Stomach smooth muscle (tissue), 2 donors: ENCODE measurements at regions not wholly inside any gene's neighbourhood (a gene's known extent, or its start where the extent isn't known, plus 50 kb on each side); places are given as distances from the start of the nearest gene placed in this dataset.
"Not testable (repeated sequence)": the region's sequence is repeated elsewhere in the genome, so short reads cannot be mapped to it uniquely, and the experiment has no call there.

Experiments used
- H3K27ac ChIP-seq: one replicate; pipeline ENCODE4 v1.7.0; 2013; ENCODE audit warnings: mild to moderate bottlenecking, low read length, inconsistent platforms
- H3K27me3 ChIP-seq, 2 donors: one replicate each; pipeline ENCODE4 v1.7.0; 2013; ENCODE audit warnings: low read length in 2 of 2; ENCODE audit not compliant: insufficient read depth in 2 of 2, control insufficient read depth in 1 of 2
- H3K36me3 ChIP-seq, 2 donors: one replicate each; pipeline ENCODE4 v1.7.0; 2013; ENCODE audit warnings: low read length in 2 of 2; ENCODE audit not compliant: control insufficient read depth in 2 of 2, insufficient read depth in 2 of 2
- H3K4me1 ChIP-seq: one replicate; pipeline ENCODE4 v1.7.0; 2013; ENCODE audit warnings: low read length; ENCODE audit not compliant: control insufficient read depth, insufficient read depth
- H3K4me3 ChIP-seq, 2 donors: one replicate each; pipeline ENCODE4 v1.7.0; 2013; ENCODE audit warnings: low read length in 2 of 2
- H3K9ac ChIP-seq, 2 donors: one replicate each; pipeline ENCODE4 v1.7.0; 2013; ENCODE audit warnings: low read length in 2 of 2, mild to moderate bottlenecking in 1 of 2
- H3K9me3 ChIP-seq, 2 donors: one replicate each; pipeline ENCODE4 v1.7.0; 2013; ENCODE audit warnings: low read length in 2 of 2; ENCODE audit not compliant: control insufficient read depth in 2 of 2
- donor health status: healthy.
- donor health status: Pancreatic carcinoma.

DNA sequence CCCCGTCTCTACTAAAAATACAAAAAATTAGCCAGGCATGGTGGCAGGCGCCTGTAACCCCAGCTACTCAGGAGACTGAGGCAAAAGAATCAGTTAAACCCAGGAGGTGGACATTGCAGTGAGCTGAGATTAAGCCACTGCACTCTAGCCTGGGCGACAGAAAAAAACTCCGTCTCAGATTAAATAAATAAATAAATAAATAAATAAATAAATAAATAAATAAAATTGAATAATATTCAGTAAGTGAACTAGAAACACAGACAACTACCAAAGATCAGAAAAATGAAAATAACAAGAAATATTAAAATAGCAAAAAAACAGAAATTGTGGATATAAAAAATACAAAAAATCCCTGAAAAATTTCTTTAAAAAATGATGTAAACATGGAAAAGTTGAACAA is 172.4 kb downstream of the ZNF486 start:
- Histone ChIP-seq H3K9me3 (no peaks in the 10 kb centered on the region), H3K27me3 (no peaks in the 10 kb centered on the region), H3K36me3 (no peaks in the 10 kb centered on the region), H3K9ac (no peak overlapping the region), H3K4me3 (no peak overlapping the region), H3K27ac (no peak overlapping the region), H3K4me1 (no peaks in the 10 kb centered on the region)

DNA sequence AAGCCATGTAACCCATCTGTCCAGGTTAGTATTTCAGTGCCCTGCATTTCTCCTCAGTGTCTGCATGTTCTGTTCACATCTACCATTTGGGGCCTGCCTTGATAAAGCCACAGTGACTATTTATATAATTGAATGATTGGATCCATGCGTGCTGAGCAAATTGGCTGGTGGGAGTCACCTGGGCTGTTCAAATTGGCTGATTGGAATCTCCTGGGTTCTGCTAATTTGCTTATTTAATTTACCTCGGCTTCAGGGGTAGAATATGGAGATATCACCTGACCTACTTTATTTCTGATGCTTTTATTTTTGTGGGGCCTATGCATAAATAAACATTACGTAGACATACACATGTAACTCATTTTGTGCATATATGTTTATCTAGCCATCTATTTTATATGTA is 167.7 kb downstream of the ZNF486 start:
- H3K27me3 ChIP-seq: no peaks in the 10 kb centered on the region
- no peaks in the 10 kb centered on the region for H3K9me3 ChIP-seq
- H3K4me1 ChIP-seq: no peaks in the 10 kb centered on the region
- no peak overlapping the region for H3K27ac ChIP-seq
- no peaks in the 10 kb centered on the region for H3K36me3 ChIP-seq
- no peak overlapping the region for H3K4me3 ChIP-seq
- no peak overlapping the region for H3K9ac ChIP-seq

DNA sequence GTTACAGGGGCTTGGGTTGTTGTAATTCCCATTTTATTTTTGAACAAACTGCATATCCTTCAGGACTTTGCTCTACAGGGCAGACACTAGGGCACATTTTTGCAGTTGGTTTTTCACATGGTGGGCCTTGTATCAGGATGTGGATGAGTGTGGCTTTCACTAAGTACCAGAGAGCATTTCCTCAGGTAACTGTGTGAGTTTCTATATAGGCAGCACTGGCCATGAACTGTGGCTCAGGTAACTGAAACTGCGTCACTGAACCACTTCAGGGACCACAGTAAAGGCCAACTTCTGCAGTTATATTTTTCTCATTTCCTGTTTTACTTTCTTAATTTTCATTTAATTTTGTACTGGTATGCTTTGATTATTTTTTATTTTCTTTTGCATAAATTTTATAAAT is 166.5 kb downstream of the ZNF486 start:
- Histone ChIP-seq H3K4me3 (no peak overlapping the region), H3K27ac (no peak overlapping the region), H3K4me1 (no peaks in the 10 kb centered on the region), H3K9ac (no peak overlapping the region), H3K27me3 (no peaks in the 10 kb centered on the region), H3K9me3 (no peaks in the 10 kb centered on the region), H3K36me3 (no peaks in the 10 kb centered on the region)

DNA sequence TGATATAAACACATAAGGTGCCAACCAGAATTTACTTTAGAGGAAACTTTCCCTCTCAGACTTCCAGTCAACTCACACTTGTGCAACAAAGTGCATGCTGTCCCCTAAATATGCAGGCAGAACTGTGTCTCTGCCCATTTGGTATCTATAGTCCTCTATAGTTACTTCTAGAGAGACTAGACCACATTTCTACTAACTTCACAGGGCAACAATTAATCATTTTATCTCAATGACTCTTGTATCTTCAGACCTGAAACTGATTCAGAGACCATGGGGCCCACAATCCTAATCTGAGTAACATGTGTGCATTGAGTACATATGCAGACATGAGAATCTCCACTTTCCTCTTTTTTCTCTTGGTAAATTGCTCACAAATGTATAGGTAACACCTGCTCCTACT is 158.1 kb downstream of the ZNF486 start:
- Histone ChIP-seq H3K27ac (no peak overlapping the region), H3K4me1 (no peaks in the 10 kb centered on the region), H3K4me3 (no peak overlapping the region), H3K9me3 (no peaks in the 10 kb centered on the region), H3K27me3 (no peaks in the 10 kb centered on the region), H3K36me3 (no peaks in the 10 kb centered on the region), H3K9ac (no peak overlapping the region)

DNA sequence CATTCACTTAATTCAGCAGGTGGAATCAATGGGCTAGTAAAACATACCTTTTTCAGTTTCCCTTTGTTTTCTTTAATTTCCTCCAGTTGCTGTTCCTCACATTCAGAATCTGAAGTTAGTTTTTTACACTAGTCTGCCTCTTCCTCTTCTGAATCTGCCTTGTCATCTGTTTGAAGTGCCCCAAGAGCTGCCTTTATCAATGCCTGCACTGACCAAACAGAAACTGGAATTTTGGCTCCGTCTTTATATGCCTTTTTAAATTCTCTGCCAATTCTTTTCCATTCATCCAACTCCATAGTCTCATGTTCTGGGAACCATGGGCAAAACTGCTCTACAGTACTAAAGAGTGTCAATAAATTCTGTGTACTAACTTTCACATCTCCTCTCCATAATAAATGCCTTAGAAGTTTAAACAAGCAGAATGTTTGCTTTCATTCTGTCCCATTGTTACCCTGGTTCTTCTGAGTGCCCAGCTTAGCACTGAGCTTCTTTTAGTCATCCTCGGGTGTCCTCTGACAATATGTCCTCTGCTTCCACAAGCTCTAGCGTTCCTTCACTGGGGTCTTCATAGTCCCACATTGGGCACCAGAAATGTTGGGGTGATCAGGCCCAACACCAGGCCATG is 154.2 kb downstream of the ZNF486 start:
- Histone ChIP-seq H3K27ac (no peak overlapping the region), H3K4me1 (no peaks in the 10 kb centered on the region), H3K27me3 (no peaks in the 10 kb centered on the region), H3K36me3 (no peaks in the 10 kb centered on the region), H3K9me3 (no peaks in the 10 kb centered on the region), H3K4me3 (no peak overlapping the region), H3K9ac (no peak overlapping the region)

DNA sequence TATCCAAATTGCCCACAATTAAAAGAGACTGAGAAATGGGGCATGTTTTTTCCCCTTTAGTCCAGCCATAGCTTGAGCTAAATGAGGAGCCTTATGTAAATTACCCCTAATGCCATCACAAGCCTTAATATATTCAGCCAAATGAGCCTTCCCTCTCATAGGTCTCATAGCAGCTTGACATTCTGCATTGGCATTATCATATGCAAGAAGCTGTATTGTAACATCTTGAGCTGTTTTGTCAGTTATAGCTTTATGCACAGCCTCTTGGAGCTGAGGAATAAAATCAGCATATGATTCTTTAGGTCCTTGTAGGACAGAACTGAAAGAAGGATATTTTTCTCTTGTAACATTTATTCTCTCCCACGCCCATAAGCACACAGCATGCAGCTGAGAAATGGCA is 153.2 kb downstream of the ZNF486 start:
- H3K36me3 ChIP-seq: no peaks in the 10 kb centered on the region
- H3K9ac ChIP-seq: no peak overlapping the region
- H3K9me3 ChIP-seq: no peaks in the 10 kb centered on the region
- no peak overlapping the region for H3K27ac ChIP-seq
- no peaks in the 10 kb centered on the region for H3K4me1 ChIP-seq
- H3K27me3 ChIP-seq: no peaks in the 10 kb centered on the region
- H3K4me3 ChIP-seq: no peak overlapping the region

DNA sequence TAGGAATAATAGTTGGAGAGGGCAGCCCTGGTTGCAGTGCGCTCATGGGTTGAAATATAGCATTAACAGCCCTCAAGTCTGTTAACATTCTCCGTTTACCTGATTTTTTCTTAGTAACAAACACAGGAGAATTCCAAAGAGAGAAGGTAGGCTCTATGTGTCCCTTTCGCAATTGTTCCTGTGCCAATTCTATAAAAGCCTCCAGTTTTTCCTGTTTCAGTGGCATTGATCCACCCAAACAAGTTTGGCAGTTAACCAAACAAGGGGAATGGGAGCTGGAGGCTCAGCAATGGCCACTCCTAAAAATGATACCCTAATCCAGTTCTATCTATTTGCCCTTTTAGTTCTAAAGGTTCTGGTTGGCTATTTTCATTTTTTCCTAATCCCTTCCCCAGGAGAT is 151.6 kb downstream of the ZNF486 start:
- no peaks in the 10 kb centered on the region for H3K4me1 ChIP-seq
- H3K27me3 ChIP-seq: no peaks in the 10 kb centered on the region
- no peak overlapping the region for H3K4me3 ChIP-seq
- no peak overlapping the region for H3K9ac ChIP-seq
- H3K27ac ChIP-seq: no peak overlapping the region
- H3K36me3 ChIP-seq: no peaks in the 10 kb centered on the region
- no peaks in the 10 kb centered on the region for H3K9me3 ChIP-seq

DNA sequence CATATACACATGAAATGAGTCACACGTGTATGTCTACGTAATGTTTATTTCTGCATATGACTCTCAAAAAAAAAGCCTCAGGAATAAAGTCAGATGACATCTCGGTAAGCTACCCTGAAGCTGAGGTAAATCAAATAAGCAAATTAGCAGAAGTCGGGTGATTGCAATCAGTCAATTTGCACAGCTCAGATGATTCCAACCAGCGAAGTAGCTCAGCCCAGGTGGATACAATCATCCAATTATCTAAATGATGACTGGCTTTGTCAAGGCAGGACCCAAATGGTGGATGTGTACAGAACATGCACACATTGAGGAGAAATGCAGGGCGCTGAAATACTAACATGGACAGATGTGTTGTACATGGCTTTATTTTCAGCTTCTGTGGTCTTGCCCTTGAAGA is 148.5 kb downstream of the ZNF486 start:
- Histone ChIP-seq H3K4me1 (no peaks in the 10 kb centered on the region), H3K27ac (no peak overlapping the region), H3K9me3 (no peaks in the 10 kb centered on the region), H3K36me3 (no peaks in the 10 kb centered on the region), H3K9ac (no peak overlapping the region), H3K4me3 (no peak overlapping the region), H3K27me3 (no peaks in the 10 kb centered on the region)

DNA sequence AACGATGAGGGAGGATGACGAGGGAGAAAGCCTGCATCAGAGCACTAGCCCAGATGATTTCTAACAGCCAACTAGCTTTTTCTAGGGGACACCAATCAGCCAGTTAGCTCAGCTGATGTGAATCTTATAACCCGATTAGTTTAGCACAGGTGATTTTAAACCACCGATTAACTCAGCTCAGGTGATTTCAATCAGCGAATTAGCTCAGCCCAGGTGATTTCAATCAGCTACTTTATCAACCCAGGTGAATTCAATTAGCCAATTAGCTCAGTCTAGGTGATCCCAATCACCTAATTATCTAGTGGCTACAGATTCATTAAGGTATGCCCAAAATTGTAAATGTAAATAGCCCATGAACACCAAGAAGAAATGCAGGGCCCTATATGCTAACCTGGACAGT is 146.9 kb downstream of the ZNF486 start:
- Histone ChIP-seq H3K4me3 (no peak overlapping the region), H3K9me3 (no peaks in the 10 kb centered on the region), H3K4me1 (no peaks in the 10 kb centered on the region), H3K36me3 (no peaks in the 10 kb centered on the region), H3K27me3 (no peaks in the 10 kb centered on the region), H3K9ac (no peak overlapping the region), H3K27ac (no peak overlapping the region)

DNA sequence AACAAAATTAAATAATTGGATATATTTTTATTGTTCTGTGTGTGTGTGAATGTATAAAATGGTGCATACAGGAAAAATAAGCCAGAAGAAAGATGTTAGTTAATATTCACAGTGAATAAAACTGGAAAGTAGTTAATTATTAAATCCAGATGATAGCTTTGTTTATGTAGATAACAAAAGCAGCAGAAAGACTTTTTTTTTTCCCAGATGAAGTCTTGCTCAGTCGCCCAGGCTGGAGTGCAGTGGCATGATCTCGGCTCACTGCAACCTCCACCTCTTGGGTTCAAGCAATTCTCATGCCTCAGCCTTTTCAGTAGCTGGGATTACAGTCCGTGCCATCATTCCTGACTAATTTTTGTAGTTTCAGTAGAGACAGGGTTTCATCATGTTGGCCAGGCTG is 140.1 kb downstream of the ZNF486 start:
- no peaks in the 10 kb centered on the region for H3K9me3 ChIP-seq
- no peak overlapping the region for H3K4me3 ChIP-seq
- no peaks in the 10 kb centered on the region for H3K4me1 ChIP-seq
- no peak overlapping the region for H3K9ac ChIP-seq
- H3K27me3 ChIP-seq: no peaks in the 10 kb centered on the region
- H3K27ac ChIP-seq: no peak overlapping the region
- H3K36me3 ChIP-seq: no peaks in the 10 kb centered on the region

DNA sequence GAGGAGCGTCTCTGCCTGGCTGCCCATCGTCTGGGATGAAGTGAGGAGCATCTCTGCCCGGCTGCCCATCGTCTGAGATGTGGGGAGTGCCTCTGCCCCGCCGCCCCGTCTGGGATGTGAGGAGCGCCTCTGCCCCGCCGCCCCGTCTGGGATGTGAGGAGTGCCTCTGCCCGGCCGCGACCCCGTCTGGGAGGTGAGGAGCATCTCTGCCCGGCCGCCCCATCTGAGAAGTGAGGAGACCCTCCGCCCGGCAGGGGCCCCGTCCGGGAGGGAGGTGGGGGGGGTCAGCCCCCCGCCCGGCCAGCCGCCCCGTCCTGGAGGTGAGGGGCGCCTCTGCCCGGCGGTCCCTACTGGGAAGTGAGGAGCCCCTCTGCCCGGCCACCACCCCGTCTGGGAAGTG is 129.3 kb downstream of the ZNF486 start:
- not testable (repeated sequence) for H3K9me3 ChIP-seq, H3K36me3 ChIP-seq, H3K27ac ChIP-seq, H3K27me3 ChIP-seq, H3K4me3 ChIP-seq, H3K4me1 ChIP-seq, H3K9ac ChIP-seq
